Stimulated activated CD8-positive, alpha-beta memory T cell treated with anti-CD3 and anti-CD28 coated beads, Interleukin-4, amount 100 ng/mL, for 24 hours (primary cell): ENCODE measurements at regions not wholly inside any gene's neighbourhood (a gene's known extent, or its start where the extent isn't known, plus 50 kb on each side); places are given as distances from the start of the nearest gene placed in this dataset.

Source experiments
- DNase-seq: peaks from one replicate; pipeline ENCODE4 v3.0.0-alpha.2; 2020; ENCODE audit warnings: low read depth

- DNase-seq: no peak
Observed at GRCh38 chr13:78979349-78979748, 320.4 kb upstream of the OBI1 start.

- DNase-seq: no peak
Observed at GRCh38 chr13:78978381-78978998, 319.5 kb upstream of the OBI1 start.

DNA sequence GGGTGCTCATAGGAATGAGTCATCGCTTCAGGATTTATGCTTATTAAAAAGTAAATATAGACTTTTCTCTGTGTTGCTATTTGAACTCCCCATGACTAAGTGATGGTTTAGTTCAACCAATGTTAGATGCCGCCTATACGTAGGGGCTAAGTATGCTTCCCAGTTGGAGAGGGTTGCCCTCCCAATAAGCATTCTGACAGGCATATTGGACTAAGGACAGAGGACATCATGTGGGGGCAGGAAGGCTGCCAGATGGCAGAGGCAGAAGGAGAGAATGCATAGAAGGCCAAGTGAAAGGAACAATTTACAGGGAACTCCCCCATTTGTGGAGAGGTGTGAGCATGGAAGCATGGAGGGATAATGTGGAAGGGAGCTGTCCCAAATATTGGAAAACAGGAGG, 318.4 kb upstream of the OBI1 start:
- no peak for DNase-seq

DNA sequence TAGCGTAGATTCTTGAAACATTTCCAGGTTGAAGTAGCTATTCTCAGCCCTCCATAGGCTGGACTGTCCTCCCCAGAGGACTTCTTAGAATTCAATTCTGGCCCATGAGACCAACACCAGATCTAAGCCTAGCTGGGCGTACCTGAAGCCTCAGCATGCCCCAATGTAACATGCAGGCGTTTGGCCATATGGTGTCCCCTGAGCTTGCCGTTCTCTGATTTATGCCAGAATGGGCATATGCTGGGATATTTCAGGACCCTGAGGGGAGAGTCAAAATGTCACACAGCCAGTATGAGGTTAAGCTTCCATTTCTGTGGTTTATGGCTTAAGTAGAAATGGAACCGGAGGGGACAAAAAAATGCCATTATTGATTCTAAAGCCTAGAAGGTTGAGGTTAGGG, 317.7 kb upstream of the OBI1 start:
- no peak for DNase-seq

DNA sequence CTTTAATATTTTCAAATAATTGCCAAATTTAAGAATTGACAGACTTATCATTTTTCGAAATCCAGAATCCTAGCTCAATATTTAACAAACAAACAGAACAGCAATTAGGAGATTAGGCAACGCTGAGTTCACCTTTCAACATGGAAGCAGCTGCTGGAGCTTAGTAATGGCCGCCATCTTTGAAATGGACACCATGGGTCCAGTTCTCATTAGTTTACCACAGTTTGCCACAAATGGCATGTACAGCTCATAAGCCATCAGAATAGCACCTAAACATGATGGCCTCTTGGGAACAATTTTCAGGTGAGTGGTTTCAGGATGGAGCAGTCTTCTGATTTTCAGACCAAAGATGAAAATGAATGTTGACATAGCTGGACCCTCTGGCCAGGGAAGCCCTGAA, 313.6 kb upstream of the OBI1 start:
- no peak for DNase-seq

DNA sequence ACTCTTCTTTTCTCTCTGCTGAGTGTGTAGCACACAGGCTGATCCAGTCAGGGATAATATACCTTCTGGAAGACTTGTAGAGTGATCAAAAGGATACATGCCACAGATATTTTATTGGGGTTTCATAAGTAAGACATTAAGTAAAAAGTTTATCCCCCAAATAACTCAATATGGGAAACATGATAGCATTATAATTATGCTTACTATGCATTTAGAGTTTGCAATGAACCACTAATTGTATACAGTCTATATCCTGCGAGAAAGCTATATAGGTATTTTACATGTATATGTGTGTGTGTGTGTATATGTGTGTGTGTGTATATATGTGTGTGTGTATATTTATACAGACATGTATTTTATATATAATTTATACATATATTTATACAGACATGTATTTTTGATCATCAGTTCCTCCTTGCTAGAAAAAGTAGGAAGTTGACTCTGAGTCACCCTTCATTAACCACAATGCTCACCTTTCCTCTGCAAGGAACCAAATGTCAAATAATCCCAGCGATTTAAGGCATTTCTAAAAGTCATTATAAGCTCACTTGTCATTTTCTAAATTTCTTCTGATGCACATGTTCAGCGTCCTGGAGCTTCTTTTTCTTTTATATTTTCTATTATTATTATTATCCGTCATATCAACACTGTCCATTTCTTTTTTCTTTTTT, 312.5 kb upstream of the OBI1 start:
- no peak for DNase-seq

- DNase-seq: no peak
Observed at GRCh38 chr13:78960881-78961280, 301.9 kb upstream of the OBI1 start.

DNA sequence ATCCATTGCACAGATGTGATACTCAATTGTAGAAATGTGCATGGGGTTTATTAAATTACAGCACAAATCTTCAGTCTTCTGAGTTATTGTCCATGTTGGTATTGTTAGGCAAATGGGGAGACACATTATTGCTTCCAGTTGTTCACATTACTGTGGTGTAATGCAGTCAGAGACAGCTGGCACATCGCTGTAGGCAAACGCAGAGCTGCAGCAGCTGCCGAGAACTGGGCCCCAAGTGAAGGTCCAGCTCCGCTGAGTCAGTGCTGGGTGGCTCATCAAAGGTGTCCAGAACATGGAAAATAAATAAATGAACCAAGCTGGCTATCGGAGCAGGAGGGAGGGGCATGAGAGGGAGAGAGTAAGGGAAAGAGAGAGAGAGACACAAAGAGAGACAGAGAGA, 299.1 kb upstream of the OBI1 start:
- DNase-seq: no peak

- no peak for DNase-seq
Observed at GRCh38 chr13:78940455-78941130, 281.6 kb upstream of the OBI1 start.

DNA sequence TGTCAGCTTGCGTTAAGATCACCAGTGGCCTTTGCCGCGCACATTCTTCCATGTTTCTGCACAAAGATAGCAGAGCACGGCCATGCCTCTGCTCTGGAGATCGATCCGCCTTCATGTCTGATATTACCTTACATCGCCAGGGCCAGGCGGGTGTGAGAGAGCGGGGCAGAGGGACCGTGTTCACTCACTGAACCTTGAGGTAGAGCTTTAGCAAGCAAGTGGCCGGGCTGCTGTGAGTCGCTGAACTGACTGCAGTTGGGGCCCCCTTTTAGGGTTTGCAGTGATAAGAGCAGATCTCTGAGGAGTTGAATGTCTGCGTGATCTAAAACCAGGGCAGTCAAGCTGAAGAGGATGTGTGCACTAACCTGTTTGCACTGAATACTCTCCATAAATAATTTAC, 275.4 kb upstream of the OBI1 start:
- no peak for DNase-seq

DNA sequence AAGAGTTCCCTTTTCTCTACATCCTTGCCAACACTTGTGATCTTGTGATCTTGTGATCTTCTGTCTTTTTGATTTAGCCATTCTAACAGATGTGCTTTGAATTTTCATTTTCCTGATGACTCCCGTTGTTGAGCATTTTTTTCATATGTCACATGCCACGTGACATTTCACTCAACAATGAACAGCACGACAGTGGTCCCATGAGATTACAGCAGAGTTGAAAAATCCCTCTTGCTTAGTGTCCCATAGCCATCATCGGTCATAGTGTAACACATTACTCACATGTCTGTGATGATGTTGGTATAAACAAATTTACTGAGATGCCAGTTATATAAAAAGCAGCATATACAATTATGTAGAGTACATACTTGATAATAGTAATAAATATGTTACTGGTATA, 256.1 kb upstream of the OBI1 start:
- no peak for DNase-seq

GRCh38 chr13:78913656-78914055, 254.7 kb upstream of the OBI1 start:
- DNase-seq: no peak

DNA sequence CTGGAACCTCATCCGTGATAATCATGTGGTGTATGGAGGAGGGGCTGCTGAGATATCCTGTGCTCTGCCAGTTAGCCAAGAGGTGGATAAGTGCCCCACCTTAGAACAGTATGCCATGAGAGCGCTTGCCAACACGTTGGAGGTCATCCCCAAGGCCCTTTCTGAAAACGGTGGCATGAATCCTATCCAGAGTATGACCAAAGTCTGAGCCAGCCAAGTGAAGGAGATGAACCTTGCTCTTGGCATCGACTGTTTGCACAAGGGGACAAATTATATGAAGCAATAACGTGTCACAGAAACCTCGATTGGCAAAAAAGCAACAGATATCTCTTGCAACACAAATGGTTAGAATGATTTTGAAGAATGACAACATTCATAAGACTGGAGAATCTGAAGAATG, 251.2 kb upstream of the OBI1 start:
- DNase-seq: no peak

DNA sequence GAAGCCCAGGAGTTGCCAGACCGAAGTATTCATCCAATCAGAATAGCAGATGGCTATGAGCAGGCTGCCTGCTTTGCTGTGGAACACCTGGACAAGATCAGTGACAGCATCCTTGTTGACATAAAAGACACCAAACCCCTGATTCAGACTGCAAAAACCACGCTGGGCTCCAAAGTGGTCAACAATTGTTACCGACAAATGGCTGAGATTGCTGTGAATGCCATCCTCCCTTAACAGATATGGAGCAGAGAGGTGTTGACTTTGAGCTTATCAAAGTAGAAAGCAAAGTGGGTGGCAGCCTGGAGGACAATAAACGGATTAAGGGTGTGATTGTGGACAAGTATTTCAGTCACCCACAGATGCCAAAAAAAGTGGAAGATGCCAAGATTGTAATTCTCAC, 250.3 kb upstream of the OBI1 start:
- no peak for DNase-seq

DNA sequence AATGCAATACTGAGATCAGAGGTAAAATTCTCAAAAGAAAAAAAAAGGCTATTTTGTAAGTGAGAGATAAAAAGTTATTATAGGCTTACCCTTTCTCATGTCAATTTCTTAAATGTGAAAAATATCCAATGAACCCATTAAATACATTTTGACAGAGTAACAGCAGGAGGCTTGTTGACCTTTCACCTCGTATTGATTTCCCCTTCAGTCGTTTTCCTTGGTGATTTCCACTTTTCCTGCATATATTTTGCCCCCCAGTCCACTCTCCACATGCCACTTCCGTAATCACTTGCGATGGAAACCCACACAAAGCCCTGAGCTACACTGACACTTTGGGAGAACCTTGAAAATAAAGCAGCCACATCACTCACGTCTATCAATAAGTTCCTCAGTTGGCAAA, 248.1 kb upstream of the OBI1 start:
- no peak for DNase-seq

DNA sequence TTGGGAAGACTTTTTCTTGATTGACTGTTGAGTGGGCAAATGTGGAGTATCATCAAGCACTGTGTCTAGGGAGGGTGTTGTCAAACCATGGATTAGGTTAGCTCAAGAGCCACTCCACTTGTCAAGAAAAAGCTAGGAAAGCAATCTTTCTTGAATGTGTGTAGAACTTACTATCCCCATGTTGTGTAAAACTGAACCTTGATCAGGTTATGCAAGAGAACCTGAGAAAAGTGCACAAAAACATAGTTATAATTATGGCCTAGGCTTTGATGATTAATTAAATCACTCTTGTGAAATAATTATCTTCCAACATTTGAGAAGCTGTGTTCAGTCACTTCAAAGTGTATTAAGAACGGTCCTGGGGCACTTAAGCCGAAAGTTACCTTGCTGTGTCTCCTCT, 238.2 kb upstream of the OBI1 start:
- DNase-seq: no peak

DNA sequence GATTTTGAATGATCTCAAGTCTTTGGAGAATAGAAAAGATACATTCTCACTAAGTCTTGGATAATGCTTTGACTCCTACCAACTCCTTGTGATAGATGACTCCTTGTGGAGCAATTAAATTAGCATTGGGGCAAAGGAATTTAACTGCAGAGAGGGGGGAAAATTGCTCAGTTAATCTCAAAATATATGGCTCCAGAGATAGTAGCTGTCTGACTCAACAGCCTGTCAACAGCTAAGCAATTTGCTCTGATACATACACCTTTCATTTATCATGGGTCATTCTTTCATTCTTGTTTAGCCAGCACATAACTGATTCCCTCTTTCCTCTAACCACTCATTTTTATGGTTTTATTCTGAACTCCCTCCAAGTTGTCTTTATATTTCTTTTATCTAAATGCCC, 225.6 kb upstream of the OBI1 start:
- no peak for DNase-seq

DNA sequence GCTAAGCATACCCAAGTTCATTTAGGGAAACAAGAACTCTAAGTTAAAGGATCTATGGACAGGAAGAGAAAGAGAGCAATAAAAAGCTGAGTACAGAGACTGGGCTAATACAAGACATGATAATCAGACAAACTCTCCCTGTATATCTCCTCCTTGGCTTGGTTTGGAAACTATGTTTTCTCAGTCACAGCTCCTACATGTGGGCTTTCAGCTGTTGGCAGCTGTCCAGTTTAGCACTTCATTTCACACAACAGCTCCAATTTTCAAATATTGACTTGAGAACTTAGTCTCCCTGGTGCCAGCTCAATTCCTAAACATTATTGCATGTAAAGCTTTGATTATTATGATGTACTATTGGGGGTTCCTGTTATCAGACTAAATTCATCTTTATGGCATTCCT, 222.8 kb upstream of the OBI1 start:
- DNase-seq: no peak

DNA sequence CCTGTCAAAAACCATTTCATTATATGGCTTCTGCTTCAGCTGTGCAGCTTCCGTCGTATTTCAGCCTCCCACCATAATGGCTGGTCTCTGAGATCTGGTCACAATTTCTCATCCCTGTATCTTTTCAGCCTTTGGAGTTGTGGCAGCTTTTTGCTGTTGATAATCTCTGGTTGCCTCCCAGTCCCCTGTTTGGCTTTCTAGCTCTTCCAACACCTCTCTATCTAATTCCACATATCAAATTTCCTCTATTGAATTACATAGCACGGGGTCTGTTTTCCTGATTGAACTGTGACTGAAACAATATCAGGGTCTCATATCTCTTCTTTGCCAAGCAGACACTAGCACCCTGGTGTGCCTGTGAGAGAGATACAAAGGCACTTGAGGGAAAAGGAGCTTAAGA, 222.1 kb upstream of the OBI1 start:
- no peak for DNase-seq

GRCh38 chr13:78876915-78877549, 218.1 kb upstream of the OBI1 start:
- DNase-seq: no peak

DNA sequence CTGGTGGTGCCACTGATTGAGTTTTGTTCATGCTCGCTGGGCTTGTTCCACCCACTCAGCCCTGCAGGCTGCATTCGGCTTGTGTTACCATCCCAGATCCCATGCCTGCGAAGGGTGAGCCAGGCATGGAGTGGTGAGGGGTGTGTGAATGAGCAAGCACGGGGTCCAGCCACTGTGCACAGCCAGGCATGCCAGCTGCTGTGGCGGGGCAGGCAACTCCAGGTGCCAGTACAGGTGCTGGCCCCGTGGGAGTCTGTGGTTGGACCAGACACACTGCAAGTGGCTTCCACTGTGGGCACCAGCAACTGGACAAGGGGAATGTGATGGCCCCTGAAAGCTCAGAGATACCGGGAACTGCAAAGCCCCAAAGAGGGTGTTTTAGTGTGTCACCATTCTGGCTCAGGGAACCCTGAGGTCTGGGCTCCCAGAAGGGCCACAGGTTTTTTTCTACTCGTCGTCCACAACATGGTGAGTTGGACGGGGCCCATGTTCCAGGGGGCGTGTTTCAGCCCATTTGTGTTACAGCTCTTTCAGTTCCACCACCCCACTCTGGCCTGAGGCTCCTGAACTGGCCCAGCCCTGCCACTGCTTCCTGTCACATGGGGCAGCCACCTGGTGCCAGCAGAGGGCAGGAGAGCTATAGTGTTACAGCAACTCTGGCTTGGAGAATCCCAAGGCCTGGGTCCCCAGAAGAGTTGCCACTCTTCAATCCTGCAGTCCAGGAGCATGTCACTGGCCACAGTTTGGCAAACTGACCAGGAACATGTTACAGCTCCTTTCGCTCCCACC, 217.0 kb upstream of the OBI1 start:
- DNase-seq: no peak

DNA sequence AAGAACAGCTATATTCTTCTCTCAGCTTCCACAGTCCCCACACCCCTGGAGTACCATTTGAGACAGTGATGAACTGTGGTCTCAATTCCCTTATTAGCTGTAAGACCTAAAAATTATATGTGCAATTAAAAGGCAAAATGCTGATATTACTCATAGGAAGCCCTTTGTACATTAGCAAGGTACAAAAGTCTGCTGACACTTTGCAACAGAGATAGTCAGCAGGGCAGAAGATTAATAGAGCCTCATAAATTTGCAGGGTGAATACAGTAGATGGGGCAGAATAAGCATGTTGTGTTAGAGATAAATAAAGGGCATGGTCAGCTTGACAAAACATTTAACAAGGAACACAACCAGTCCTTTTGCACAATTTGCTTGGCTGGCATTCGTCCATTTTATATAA, 210.0 kb upstream of the OBI1 start:
- no peak for DNase-seq

DNA sequence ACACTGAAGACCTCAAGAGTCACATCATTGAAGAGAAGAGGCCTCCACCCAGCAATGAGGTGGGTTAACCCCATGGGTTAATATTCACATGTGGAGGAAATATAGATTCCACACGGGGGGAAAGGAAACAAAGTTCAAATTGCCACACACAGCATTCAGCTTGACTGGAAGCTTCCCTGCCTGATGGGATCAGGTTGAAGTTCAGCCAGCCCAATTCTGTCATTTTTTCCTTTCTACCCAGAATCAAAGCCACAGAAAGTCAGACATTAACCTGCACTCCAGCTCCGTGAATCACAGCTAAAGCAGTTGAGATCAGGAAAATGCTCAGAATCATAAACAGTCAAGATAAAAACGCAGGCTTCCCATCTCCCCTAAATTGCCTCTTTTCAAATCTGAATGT, 208.7 kb upstream of the OBI1 start:
- DNase-seq: no peak
